ENCODE measurements at regions not wholly inside any gene's neighbourhood (a gene's known extent, or its start where the extent isn't known, plus 50 kb on each side); places are given as distances from the start of the nearest gene placed in this dataset.

GRCh38 chr22:47914481-47915097 lies 1152.1 kb downstream of the TBC1D22A start:
- no peaks in the 10 kb centered on the region for H3K27me3 ChIP-seq (ENCODE audit: control insufficient read depth, insufficient read depth, low read length)
- DNase-seq (no peak), ATAC-seq (ENCODE audit: low read depth in 2 of 2) (no peak)
- no peak overlapping the region for H3K27ac Mint-ChIP-seq
- no peak overlapping the region for H3K27ac ChIP-seq (ENCODE audit: insufficient read depth, low read length, poor library complexity, severe bottlenecking)
- no peaks in the 10 kb centered on the region for H3K36me3 ChIP-seq (ENCODE audit: control insufficient read depth, insufficient read depth, low read length)
- no peaks in the 10 kb centered on the region for H3K36me3 Mint-ChIP-seq
- no peak overlapping the region for H3K4me3 ChIP-seq (ENCODE audit: low read depth, low read length)
- H3K4me1 Mint-ChIP-seq = no peaks in the 10 kb centered on the region
- H3K4me3 Mint-ChIP-seq = no peak overlapping the region
- H3K9me3 Mint-ChIP-seq = peaks cover 0 to 8% (median 0%) of the 10 kb centered on the region in 7 donors
- peaks cover 0 to 2% of the 10 kb centered on the region in 2 experiments for H3K9me3 ChIP-seq (ENCODE audit: control insufficient read depth in 2 of 2, low read length in 2 of 2)
- no peaks in the 10 kb centered on the region for H3K27me3 Mint-ChIP-seq
- H3K4me1 ChIP-seq (ENCODE audit: control insufficient read depth, insufficient read depth, low read length, poor library complexity, severe bottlenecking) = no peaks in the 10 kb centered on the region

- Mint-ChIP-seq H3K36me3 (no peaks in the 10 kb centered on the region), H3K4me3 (no peak overlapping the region), H3K27me3 (peaks cover 4% of the 10 kb centered on the region), H3K4me1 (no peaks in the 10 kb centered on the region), H3K27ac (no peak overlapping the region), H3K9me3 (peaks cover 0 to 2% (median 0%) of the 10 kb centered on the region in 7 donors)
- ATAC-seq (ENCODE audit: low read depth in 2 of 2) (no peak), DNase-seq (no peak)
- H3K36me3 ChIP-seq (ENCODE audit: control insufficient read depth, insufficient read depth, low read length) = no peaks in the 10 kb centered on the region
- no peak overlapping the region for H3K27ac ChIP-seq (ENCODE audit: insufficient read depth, low read length, poor library complexity, severe bottlenecking)
- H3K9me3 ChIP-seq (ENCODE audit: control insufficient read depth in 2 of 2, low read length in 2 of 2) = no peaks in the 10 kb centered on the region
- no peaks in the 10 kb centered on the region for H3K4me1 ChIP-seq (ENCODE audit: control insufficient read depth, insufficient read depth, low read length, poor library complexity, severe bottlenecking)
- H3K4me3 ChIP-seq (ENCODE audit: low read depth, low read length) = no peak overlapping the region
- H3K27me3 ChIP-seq (ENCODE audit: control insufficient read depth, insufficient read depth, low read length) = no peaks in the 10 kb centered on the region
Measured at GRCh38 chr22:47902646-47903180, 1140.3 kb downstream of the TBC1D22A start.

GRCh38 chr22:47901911-47902310 lies 1139.5 kb downstream of the TBC1D22A start:
- Histone ChIP-seq H3K27me3 (ENCODE audit: control insufficient read depth, insufficient read depth, low read length) (no peaks in the 10 kb centered on the region), H3K36me3 (ENCODE audit: control insufficient read depth, insufficient read depth, low read length) (no peaks in the 10 kb centered on the region), H3K4me1 (ENCODE audit: control insufficient read depth, insufficient read depth, low read length, poor library complexity, severe bottlenecking) (no peaks in the 10 kb centered on the region), H3K27ac (ENCODE audit: insufficient read depth, low read length, poor library complexity, severe bottlenecking) (no peak overlapping the region), H3K9me3 (ENCODE audit: control insufficient read depth in 2 of 2, low read length in 2 of 2) (no peaks in the 10 kb centered on the region), H3K4me3 (ENCODE audit: low read depth, low read length) (no peak overlapping the region)
- Mint-ChIP-seq H3K36me3 (no peaks in the 10 kb centered on the region), H3K9me3 (peaks cover 0 to 3% (median 0%) of the 10 kb centered on the region in 7 donors), H3K27ac (no peak overlapping the region), H3K4me1 (no peaks in the 10 kb centered on the region), H3K27me3 (peaks cover 4% of the 10 kb centered on the region), H3K4me3 (no peak overlapping the region)
- ATAC-seq (ENCODE audit: low read depth in 2 of 2) (no peak), DNase-seq (no peak)

GRCh38 chr22:47899894-47900293 lies 1137.4 kb downstream of the TBC1D22A start:
- Mint-ChIP-seq H3K36me3 (no peaks in the 10 kb centered on the region), H3K4me3 (no peak overlapping the region), H3K9me3 (peaks cover 0 to 3% (median 0%) of the 10 kb centered on the region in 7 donors), H3K4me1 (no peaks in the 10 kb centered on the region), H3K27ac (no peak overlapping the region), H3K27me3 (no peaks in the 10 kb centered on the region)
- Histone ChIP-seq H3K27ac (ENCODE audit: insufficient read depth, low read length, poor library complexity, severe bottlenecking) (no peak overlapping the region), H3K4me3 (ENCODE audit: low read depth, low read length) (no peak overlapping the region), H3K36me3 (ENCODE audit: control insufficient read depth, insufficient read depth, low read length) (no peaks in the 10 kb centered on the region), H3K27me3 (ENCODE audit: control insufficient read depth, insufficient read depth, low read length) (no peaks in the 10 kb centered on the region), H3K9me3 (ENCODE audit: control insufficient read depth in 2 of 2, low read length in 2 of 2) (peaks cover 0 to under 1% of the 10 kb centered on the region in 2 experiments), H3K4me1 (ENCODE audit: control insufficient read depth, insufficient read depth, low read length, poor library complexity, severe bottlenecking) (no peaks in the 10 kb centered on the region)
- no peak for DNase-seq
- no peak for ATAC-seq (ENCODE audit: low read depth in 2 of 2)

GRCh38 chr22:47898946-47899345 lies 1136.5 kb downstream of the TBC1D22A start:
- Mint-ChIP-seq H3K9me3 (peaks cover 0 to 5% (median 2%) of the 10 kb centered on the region in 7 donors), H3K4me1 (no peaks in the 10 kb centered on the region), H3K4me3 (no peak overlapping the region), H3K27me3 (peaks cover 3% of the 10 kb centered on the region), H3K36me3 (no peaks in the 10 kb centered on the region), H3K27ac (no peak overlapping the region)
- Histone ChIP-seq H3K9me3 (ENCODE audit: control insufficient read depth in 2 of 2, low read length in 2 of 2) (peaks cover 0 to 3% of the 10 kb centered on the region in 2 experiments), H3K36me3 (ENCODE audit: control insufficient read depth, insufficient read depth, low read length) (no peaks in the 10 kb centered on the region), H3K4me1 (ENCODE audit: control insufficient read depth, insufficient read depth, low read length, poor library complexity, severe bottlenecking) (no peaks in the 10 kb centered on the region), H3K27me3 (ENCODE audit: control insufficient read depth, insufficient read depth, low read length) (no peaks in the 10 kb centered on the region), H3K27ac (ENCODE audit: insufficient read depth, low read length, poor library complexity, severe bottlenecking) (no peak overlapping the region), H3K4me3 (ENCODE audit: low read depth, low read length) (no peak overlapping the region)
- ATAC-seq (ENCODE audit: low read depth in 2 of 2) (no peak), DNase-seq (no peak)

GRCh38 chr22:47891609-47892008 lies 1129.2 kb downstream of the TBC1D22A start:
- Histone ChIP-seq H3K27ac (ENCODE audit: insufficient read depth, low read length, poor library complexity, severe bottlenecking) (no peak overlapping the region), H3K4me3 (ENCODE audit: low read depth, low read length) (no peak overlapping the region), H3K36me3 (ENCODE audit: control insufficient read depth, insufficient read depth, low read length) (no peaks in the 10 kb centered on the region), H3K27me3 (ENCODE audit: control insufficient read depth, insufficient read depth, low read length) (no peaks in the 10 kb centered on the region), H3K4me1 (ENCODE audit: control insufficient read depth, insufficient read depth, low read length, poor library complexity, severe bottlenecking) (no peaks in the 10 kb centered on the region), H3K9me3 (ENCODE audit: control insufficient read depth in 2 of 2, low read length in 2 of 2) (peaks cover 0 to 3% of the 10 kb centered on the region in 2 experiments)
- Mint-ChIP-seq H3K4me3 (no peak overlapping the region), H3K9me3 (peaks cover 0 to 7% (median 2%) of the 10 kb centered on the region in 7 donors), H3K27me3 (peaks cover 11% of the 10 kb centered on the region), H3K27ac (no peak overlapping the region), H3K4me1 (no peaks in the 10 kb centered on the region), H3K36me3 (no peaks in the 10 kb centered on the region)
- DNase-seq (no peak), ATAC-seq (ENCODE audit: low read depth in 2 of 2) (no peak)

GRCh38 chr22:47888817-47889216 lies 1126.4 kb downstream of the TBC1D22A start:
- peaks cover 6% of the 10 kb centered on the region for H3K27me3 Mint-ChIP-seq
- ATAC-seq (ENCODE audit: low read depth in 2 of 2) (no peak), DNase-seq (no peak)

GRCh38 chr22:47884775-47885174 lies 1122.3 kb downstream of the TBC1D22A start:
- H3K27ac ChIP-seq (ENCODE audit: insufficient read depth, low read length, poor library complexity, severe bottlenecking) = no peak overlapping the region
- DNase-seq (no peak), ATAC-seq (ENCODE audit: low read depth in 2 of 2) (no peak)
- H3K4me3 Mint-ChIP-seq = no peak overlapping the region
- H3K27ac Mint-ChIP-seq = no peak overlapping the region
- peaks cover 13% of the 10 kb centered on the region for H3K27me3 Mint-ChIP-seq
- H3K27me3 ChIP-seq (ENCODE audit: control insufficient read depth, insufficient read depth, low read length) = no peaks in the 10 kb centered on the region
- H3K9me3 Mint-ChIP-seq = peaks cover 0 to 1% (median 0%) of the 10 kb centered on the region in 7 donors
- no peak overlapping the region for H3K4me3 ChIP-seq (ENCODE audit: low read depth, low read length)
- no peaks in the 10 kb centered on the region for H3K9me3 ChIP-seq (ENCODE audit: control insufficient read depth in 2 of 2, low read length in 2 of 2)
- H3K36me3 ChIP-seq (ENCODE audit: control insufficient read depth, insufficient read depth, low read length) = no peaks in the 10 kb centered on the region
- H3K4me1 ChIP-seq (ENCODE audit: control insufficient read depth, insufficient read depth, low read length, poor library complexity, severe bottlenecking) = no peaks in the 10 kb centered on the region
- no peaks in the 10 kb centered on the region for H3K4me1 Mint-ChIP-seq
- no peaks in the 10 kb centered on the region for H3K36me3 Mint-ChIP-seq

More at GRCh38 chr22:47888817-47889216, 1126.4 kb downstream of the TBC1D22A start:
- no peaks in the 10 kb centered on the region for H3K36me3 Mint-ChIP-seq
- Histone ChIP-seq H3K27ac (ENCODE audit: insufficient read depth, low read length, poor library complexity, severe bottlenecking) (no peak overlapping the region), H3K36me3 (ENCODE audit: control insufficient read depth, insufficient read depth, low read length) (no peaks in the 10 kb centered on the region), H3K27me3 (ENCODE audit: control insufficient read depth, insufficient read depth, low read length) (no peaks in the 10 kb centered on the region), H3K4me1 (ENCODE audit: control insufficient read depth, insufficient read depth, low read length, poor library complexity, severe bottlenecking) (no peaks in the 10 kb centered on the region), H3K4me3 (ENCODE audit: low read depth, low read length) (no peak overlapping the region), H3K9me3 (ENCODE audit: control insufficient read depth in 2 of 2, low read length in 2 of 2) (no peaks in the 10 kb centered on the region)
- H3K4me3 Mint-ChIP-seq = no peak overlapping the region
- peaks cover 0 to 4% (median 0%) of the 10 kb centered on the region in 7 donors for H3K9me3 Mint-ChIP-seq
- H3K27ac Mint-ChIP-seq = no peak overlapping the region
- H3K4me1 Mint-ChIP-seq = no peaks in the 10 kb centered on the region
